Hypothalamus (tissue), 51 donors: ENCODE measurements at regions not wholly inside any gene's neighbourhood (a gene's known extent, or its start where the extent isn't known, plus 50 kb on each side); places are given as distances from the start of the nearest gene placed in this dataset.
"Not testable (repeated sequence)": the region's sequence is repeated elsewhere in the genome, so short reads cannot be mapped to it uniquely, and the experiment has no call there.

Source experiments
- DNase-seq, 51 donors: peaks; one replicate each; lab custom pipeline; 2025; lab: John Stamatoyannopoulos, UW

DNA sequence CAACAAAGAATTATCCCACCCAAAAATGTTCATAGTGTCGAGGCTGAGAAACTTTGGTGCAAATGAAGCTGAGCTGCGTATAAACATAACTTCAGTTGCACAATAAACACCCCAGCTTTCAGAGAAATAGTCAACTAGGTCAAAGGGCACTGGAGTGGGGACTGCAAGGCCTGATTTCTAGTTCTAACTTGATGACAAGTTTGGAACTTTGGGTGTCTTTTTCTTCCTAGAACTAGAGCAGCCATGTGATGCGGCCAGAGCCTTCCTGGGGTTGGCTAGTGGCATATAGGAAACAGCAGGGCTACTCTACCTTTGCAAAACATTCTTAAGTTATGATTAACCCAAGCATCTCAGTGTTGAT, 298.4 kb upstream of the AMIGO2 start:
- no peak for DNase-seq

DNA sequence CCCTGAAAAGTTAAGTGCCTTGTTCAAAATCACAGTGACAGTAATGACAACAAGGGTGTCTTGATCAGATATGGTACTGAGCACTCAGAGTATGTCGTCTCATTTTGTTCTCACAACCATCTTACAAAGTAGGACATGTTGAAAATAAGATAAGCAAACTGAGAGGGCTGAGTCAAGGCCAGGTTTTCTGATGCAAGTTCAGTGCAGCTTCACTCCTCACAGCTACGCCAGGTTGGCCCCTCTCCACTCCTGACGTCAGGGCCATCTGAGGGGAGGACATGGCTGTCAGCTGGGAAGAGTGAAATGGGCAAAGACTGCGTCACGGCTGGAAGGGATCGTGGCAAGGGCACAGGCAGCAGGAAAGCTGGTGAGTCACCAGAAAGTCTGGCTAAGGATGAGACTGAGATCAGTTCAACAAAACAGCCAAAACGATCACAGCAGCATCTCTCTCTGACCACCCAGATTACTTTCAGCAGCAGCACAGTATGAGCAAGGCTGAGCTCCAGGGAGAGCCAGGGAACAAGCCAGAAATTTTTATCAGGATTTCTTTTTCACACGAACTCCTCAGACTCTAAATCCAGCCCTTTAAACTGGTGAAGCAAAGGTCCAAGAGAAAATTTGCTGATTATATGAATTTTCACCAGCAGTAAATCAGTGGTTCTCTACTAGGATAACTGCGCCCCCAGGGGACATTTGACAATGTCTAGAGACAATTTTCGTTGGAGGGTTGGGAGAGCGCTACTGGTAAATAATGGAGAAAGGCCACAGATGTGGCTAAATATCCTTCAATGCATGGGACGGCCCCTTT, 297.9 kb upstream of the AMIGO2 start:
- peak in 32 of 51 donors; percentile 2 to 74 (median 31) for DNase-seq

DNA sequence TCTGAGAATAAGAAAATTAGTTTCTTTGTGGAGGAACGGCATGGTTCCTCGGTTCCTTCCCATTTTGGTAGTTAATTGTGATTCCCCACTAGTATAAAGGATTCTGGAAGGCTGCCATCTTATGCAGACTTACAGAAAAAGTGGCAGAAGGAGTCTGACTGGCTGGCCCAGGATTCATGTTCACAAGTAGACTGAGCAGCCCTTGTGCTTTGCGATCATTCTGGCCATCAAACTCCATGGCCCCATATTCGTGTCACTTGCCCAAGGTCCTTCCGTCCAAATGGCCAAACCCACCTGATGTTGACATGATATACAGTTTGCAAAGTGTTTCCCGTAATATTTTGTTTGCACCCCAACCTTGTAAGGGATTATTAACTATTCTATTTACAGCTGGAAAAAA, 297.2 kb upstream of the AMIGO2 start:
- DNase-seq = no peak

DNA sequence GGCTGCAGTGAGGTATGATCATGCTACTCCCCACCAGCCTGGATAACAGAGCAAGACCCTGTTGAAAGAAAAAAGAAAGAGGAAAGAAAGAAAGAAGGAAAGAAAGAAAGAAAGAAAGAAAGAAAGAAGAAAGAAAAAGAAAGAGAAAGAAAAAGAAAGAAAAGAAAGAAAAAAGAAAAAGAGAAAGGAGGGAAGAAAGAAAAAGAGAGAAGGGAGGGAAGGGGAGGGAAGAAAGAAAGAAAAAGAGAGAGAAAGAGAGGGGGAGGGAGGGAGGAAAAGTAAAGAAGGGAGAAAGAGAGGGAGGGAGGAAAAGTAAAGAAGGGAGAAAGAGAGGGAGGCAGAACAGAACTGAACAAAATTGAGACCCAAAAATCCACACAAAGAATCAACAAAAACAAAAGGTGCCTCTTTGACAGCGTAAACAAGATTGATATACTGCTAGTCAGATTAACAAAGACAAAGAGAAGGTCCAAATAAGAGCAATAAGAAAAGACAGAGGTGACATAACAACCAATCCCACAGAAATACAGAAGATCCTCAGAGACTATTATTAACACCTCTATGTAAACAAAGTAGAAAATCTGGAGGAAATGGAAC, 293.9 kb upstream of the AMIGO2 start:
- DNase-seq = no peak

DNA sequence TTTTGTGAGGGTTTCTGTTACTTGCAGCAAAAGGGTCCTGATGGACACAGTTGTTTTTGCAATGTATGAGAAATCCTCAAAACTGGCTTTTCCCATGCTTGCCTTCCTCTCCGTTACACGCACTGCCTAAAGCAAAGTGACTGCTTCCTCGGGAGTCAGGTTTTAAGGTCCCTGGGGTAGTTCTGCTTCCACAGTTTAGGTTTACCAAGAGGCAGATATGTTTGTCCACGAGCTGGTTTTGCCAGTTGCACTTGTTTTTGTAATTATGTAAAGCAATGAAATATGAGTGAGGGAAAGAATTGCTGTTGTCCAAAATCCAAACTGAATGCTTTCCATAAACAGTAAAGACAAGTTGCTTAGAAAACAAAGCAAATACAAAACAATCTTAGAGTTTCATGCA, 290.7 kb upstream of the AMIGO2 start:
- no peak for DNase-seq

DNA sequence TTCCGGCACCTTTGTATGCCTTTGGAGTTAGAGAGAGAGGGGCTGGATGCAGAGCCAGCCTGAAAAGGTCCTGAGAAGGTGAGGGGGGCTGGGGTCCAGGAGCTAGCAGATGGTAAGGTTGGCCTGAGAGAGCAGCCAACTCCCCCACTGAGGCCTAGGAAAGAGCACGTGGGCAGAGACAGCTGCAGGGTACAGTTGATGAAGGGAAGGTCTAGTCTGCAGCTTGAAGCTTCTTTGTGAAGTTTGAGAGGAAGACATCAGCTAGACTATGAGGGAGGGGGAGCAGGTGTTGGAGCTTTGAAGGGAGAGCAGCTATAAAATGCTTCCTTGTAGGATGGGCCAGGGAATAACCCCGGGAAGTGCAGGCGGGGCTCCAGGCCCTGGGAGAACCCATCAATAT, 289.3 kb upstream of the AMIGO2 start:
- DNase-seq = no peak

DNA sequence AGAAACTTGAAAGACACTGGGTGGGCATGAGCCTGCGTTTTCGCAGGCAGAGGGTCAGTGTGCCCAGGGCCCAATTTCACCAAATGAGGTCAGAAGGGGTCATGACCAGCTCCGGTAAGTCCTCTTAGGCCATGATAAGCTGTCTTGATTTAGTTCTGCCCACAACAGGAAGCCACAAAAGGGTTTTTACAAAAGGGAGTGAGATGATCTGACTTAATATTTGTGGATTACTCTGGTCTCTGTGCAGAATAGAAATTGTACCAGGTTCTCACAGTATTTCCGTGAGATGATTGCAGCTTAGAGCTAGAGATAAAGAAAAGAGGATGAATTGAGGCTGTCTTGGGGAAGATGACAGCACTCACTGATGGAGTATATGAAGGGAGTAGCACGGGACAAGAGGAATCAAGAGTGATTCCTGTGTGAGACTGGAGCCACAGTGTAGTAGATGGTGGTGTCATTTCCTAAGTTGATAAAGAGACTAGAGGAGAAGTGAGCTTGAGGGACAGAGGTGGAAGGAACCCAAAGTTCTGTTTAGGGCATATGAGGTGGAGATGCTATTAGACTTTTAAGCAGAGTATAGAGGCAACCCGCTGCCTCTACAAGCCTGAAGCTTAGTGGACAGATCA, 288.3 kb upstream of the AMIGO2 start:
- DNase-seq = no peak

DNA sequence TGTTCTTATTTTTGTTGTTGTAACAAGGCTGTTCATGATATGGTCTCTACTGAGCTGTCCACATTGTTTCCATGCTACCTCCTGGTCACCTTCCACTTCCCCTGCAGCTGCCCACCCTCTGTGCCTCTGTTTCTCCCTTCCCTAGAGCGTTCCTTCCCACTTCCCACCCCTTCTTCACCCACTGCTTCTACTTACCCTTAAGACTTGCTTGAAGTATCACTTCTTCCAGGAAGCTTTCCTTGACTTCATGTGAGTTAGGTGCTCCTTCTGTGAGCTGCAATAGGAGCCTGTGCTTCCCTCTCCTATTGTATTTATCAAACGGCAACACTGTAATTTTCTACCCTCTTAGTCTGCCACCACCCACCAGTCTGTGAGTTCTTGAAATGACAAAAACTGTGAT, 286.8 kb upstream of the AMIGO2 start:
- no peak for DNase-seq

DNA sequence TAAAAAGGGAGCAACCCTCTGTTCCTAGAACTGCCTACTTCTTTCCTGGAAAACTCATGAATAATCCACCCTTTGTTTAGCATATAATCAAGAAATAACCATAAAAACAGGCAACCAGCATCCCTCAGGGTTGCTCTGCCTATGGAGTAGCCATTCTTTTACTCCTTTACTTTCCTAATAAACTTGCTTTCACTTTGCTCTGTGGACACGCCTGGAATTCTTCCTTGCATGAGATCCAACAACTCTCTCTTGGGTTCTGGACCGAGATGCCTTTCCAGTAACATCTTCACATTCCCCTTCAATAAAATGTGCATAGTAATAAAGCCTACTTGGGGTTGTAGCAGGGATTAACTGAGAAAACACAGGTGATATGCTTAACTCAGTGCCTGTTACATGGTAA, 286.4 kb upstream of the AMIGO2 start:
- no peak for DNase-seq

DNA sequence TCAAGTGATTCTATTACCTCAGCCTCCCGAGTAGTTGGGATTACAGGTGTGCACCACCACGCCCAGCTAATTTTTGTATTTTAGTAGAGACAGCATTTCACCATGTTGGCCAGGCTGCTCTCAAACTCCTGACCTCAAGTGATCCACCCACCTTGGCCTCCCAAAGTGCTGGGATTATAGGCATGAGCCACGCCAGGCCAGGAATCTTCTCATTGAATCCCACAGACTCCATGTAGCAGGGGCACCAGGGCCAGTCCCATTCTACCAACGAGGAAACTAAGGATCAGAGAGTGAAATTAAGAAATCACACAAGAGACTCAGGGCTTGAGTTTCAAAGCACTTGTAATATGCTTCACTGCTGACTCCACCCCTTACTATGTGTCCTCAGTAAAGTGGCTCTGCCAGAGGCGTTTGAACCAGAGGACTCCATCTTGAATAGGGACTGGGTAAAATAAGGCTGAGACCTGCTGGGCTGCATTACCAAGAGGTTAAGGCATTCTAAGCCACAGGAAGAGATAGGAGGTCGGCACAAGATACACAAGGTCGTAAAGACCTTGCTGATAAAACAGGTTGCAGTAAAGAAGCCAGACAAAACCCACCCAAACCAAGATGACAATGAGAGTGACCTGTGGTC, 285.8 kb upstream of the AMIGO2 start:
- DNase-seq = not testable (repeated sequence)

DNA sequence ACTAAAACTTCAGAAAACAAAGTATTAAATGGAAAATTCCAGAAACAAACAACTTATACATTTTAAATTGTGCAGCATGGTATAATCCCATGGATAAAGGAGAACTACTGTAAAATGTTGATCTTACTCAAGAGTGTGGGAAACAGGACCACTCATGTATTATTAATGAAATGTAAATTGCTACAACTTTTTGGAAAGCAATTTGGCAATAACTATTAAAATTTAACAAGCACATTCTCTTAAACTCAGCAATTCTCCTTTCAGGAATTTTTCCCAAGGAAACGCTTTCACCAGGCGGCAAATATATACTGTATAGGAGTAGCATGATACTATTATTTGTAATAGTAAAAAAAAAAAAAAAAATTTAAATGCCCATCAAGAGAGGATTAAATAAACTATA, 284.5 kb upstream of the AMIGO2 start:
- DNase-seq = no peak

DNA sequence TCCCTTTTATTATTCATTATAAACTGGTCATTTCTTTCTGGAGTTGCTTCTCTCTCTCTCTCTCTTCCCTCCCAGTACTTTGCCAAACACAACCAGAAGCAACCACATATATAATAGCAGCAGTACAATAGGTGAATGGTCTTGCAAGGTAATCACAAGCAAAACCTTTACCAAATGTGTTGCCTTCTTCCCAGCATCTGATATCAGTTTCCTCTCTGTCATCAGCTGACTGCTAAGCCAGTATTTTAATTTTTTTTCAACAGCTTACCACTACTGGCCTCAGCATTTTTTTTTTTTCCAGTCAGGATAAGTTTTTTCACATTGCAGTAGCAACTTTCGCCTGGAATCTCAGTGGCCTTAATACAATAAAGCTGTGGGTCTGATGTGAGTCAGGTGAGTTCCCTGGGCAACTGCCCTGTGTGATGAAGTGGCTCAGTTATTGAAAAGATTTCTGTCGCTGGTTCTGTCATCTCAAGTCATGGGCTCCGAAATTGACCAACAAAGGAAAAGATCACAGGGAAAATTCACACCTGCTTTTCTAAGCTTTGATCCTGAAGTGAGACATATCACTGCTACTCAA, 282.5 kb upstream of the AMIGO2 start:
- DNase-seq = no peak

DNA sequence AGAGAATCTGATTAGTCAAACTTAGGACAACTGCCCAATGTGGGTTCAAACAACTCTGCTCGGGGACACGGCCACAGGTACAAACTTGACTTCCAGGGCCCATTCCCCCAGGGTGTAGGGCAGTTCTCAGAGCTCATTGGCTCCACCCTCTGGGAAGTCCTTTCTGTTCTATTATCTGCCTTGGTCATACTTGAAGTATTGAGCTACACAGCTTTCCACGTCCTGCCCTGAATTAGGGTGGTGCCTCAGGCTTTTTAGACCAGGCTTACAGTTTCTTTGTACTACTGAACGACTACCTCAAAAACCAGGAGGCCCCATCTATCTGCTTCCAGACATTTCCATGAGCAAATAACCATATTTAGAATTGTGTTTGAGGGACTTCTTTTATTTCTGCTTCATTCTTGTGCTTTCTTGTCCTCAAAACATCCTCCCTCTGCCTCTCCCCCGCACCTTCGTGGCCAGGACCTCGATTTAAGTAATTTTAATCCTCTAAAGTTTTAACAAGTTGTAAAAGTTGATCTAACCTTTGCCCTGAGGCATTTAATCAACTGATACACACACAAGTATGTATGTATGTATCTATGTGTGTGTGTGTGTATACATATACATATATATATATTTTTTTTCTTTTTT, 281.7 kb upstream of the AMIGO2 start:
- DNase-seq = no peak

DNA sequence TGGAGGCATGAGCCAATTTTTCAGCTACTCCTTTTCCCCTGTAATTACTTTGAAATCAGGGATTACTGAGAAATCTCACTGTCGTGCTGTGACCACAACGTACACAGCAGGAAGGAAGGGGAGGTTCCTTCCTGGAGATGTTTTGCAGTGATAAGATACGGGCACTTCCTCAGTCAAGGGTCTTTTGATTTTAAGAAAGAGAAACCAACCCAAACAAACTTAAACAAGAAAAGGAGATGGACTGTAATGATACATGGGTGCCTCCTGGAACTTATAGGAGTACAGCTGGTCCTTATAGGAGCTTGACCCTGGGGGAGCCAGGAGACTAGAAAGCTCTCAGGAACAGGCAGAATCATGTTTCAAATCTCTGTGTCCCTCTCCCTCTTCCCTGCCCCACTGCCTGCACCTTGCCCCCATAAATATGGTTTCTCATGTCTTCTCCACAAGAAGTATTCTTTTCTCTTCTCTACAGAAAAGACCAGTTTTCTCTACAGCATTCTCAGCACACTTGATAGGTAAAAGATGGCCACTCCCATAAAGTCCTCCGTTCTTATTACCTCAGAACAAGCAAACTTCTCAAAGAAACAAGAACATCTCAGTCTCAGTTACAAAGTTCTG, 281.1 kb upstream of the AMIGO2 start:
- DNase-seq = no peak

DNA sequence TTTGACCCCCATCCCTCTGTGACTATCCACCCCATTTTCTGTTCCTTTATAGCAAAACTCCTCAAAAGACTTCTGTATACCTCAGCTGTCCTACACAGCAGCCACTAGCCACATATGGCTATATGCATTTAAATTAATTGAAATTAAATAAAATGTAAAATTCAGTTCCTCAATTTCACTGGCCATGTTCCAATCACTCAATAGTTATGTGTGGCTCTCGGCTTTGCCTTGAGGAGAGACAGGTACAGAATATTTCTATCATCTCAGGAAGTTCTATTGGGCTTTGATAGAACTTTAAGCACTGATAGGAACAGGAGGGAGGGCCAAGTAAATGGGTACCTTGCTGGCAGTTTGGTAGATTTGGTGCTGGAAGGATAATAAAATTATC, 280.3 kb upstream of the AMIGO2 start:
- DNase-seq = no peak

DNA sequence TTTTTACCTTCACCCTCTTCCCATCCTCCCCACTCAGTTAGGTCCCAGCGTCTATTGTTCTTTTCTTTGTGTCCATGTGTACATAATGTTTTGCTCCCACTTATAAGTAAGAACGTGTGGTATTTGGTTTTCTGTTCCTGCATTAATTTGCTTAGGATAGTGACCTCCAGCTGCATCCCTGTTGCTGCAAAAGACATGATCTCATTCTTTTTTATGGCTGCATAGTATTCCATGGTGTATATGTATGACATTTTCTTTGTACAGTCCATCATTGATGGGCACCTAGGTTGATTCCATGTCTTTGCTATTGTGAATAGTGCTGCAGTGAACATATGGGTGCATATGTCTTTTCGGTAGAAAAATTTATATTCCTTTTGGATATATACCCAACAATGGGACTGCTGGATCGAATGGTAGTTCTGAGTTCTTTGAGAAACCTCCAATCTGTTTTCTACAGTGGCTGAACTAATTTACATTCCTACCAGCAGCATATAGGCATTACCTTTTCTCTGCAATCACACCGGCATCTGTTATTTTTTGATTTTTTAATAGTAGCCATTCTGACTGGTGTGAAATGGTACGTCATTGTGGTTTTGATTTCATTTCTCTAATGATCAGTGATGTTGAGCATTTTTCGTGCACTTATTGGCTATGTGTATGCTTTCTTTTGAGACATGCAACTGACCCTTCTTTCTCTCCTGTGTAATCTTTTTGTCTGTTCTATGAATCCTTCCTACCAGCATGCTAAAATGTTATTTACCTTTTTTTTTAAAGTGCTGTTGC, 279.7 kb upstream of the AMIGO2 start:
- no peak for DNase-seq

DNA sequence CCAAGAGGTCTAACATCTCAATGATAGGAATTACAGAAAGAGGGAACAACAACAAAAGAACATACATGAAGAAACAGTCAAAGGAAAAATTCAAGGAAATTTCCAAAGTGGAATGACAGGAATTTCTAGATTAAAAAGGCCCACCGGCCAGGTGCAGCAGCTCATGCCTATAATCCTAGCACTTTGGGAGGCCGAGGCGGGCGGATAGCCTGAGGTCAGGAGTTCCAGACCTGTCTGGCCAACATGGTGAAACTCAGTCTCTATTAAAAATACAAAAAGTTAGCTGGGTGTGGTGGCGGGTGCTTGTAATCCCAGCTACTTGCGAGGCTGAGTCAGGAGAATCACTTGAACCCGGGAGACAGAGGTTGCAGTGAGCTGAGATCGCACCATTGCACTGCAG, 277.2 kb upstream of the AMIGO2 start:
- not testable (repeated sequence) for DNase-seq

DNA sequence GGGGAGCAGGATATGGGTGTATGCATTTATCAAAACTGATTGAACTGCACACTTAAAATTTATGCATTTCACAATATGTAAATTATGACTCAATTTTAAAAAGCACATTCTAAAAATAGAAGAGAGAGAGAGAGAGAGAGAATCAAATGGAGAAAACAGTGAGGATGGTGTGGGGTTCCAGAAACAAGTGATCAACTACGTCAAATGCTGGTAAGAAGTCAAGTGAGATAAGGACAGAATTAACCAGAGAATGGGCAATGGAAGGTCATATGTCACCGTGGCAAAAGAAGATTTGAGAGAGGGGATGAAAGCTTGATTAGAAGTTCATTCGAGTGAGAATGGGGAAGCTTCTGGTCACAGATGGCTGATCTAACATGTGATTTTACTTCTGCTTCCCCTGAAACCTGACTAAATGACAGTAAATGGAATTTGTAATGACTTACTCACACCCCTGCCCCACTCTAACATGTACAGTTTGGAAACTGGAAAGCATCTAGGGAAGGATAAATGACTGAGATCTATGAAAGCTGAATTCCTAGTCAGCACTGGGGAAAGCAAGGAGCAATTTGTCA, 276.5 kb upstream of the AMIGO2 start:
- peak in 1 of 51 donors; percentile 4 for DNase-seq

DNA sequence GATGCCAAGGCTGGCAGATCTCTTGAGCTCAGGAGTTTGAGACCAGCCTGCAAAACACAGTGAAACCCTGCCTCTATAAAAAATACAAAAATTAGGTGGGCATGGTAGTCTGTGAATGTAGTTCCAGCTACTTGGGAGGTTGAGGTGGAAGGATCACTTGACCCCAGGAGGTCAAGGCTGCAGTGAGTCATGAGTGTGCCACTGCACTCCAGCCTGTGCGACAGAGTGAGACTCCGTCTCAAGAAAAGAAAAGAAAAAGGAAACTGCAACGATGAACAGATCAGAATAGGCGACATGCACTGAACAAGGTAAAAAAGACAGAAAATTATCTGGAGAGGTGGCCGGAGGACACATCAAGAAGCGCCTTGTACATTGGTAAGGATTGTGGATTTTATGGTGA, 273.7 kb upstream of the AMIGO2 start:
- DNase-seq = no peak
